Natural killer cell treated with Interleukin-12 subunit alpha and Interleukin-12 subunit beta and Interleukin-15 and Interleukin-18, amount 100 ng/mL, for 72 hours (primary cell): ENCODE measurements at regions not wholly inside any gene's neighbourhood (a gene's known extent, or its start where the extent isn't known, plus 50 kb on each side); places are given as distances from the start of the nearest gene placed in this dataset.
"Not testable (repeated sequence)": the region's sequence is repeated elsewhere in the genome, so short reads cannot be mapped to it uniquely, and the experiment has no call there.

Source experiments
- ATAC-seq, 2 donors: fragments of 150-1000 bp; cut with Tn5 transposase in 1 of 2; sonication (Bioruptor Pico), chemical (Tn5 transposase) in 1 of 2; 2 replicates each; pipeline ENCODE4 v1.10.0; 2021
- DNase-seq: peaks from one replicate; pipeline ENCODE4 v3.0.0; 2022; ENCODE audit warnings: low spot score
- H3K27ac Mint-ChIP-seq, 2 donors: 1 replicate in 1 of 2; 2 replicates in 1 of 2; pipeline ENCODE4 v1.8.0; 2022; ENCODE audit warnings: mixed read lengths in 2 of 2, mild to moderate bottlenecking in 1 of 2, moderate library complexity in 1 of 2
- H3K27me3 Mint-ChIP-seq, 2 donors: 1 replicate in 1 of 2; 2 replicates in 1 of 2; pipeline ENCODE4 v1.8.0; 2022; ENCODE audit warnings: mixed read lengths in 2 of 2
- H3K36me3 Mint-ChIP-seq: one replicate; pipeline ENCODE4 v1.8.0; 2022; ENCODE audit warnings: mixed read lengths
- H3K4me1 Mint-ChIP-seq, 2 donors: 1 replicate in 1 of 2; 2 replicates in 1 of 2; pipeline ENCODE4 v1.8.0; 2022; ENCODE audit warnings: low read depth in 2 of 2, mixed read lengths in 2 of 2, mild to moderate bottlenecking in 1 of 2
- H3K4me3 Mint-ChIP-seq: one replicate; pipeline ENCODE4 v1.8.0; 2022; ENCODE audit warnings: mixed read lengths
- H3K9me3 Mint-ChIP-seq: 2 replicates; pipeline ENCODE4 v1.8.0; 2022; ENCODE audit warnings: mixed read lengths

DNA sequence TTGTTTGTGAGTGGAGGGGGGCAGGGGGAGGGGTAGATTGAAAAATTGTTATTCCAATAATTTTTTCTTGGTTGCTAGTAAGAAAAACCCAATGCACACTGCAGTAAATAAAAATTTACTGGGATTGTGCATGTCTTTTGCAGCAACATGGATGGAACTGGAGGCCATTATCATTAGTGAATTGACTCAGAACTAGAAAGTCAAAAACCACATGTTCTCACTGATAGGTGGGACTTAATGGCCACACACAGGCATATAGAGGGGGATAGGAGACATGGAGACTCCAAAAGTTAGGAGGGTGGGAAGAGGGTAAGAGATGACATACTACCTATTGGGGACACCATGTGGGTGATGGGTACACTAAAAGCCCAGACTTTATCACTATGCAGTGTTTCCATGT, 67.2 kb downstream of the BUB3 start:
- Mint-ChIP-seq H3K4me1 (no peaks in the 10 kb centered on the region), H3K4me3 (no peak overlapping the region), H3K27ac (no peak overlapping the region), H3K27me3 (no peaks in the 10 kb centered on the region), H3K36me3 (peaks cover 2% of the 10 kb centered on the region), H3K9me3 (peaks cover under 1% of the 10 kb centered on the region)
- DNase-seq (no peak), ATAC-seq (no peak)

DNA sequence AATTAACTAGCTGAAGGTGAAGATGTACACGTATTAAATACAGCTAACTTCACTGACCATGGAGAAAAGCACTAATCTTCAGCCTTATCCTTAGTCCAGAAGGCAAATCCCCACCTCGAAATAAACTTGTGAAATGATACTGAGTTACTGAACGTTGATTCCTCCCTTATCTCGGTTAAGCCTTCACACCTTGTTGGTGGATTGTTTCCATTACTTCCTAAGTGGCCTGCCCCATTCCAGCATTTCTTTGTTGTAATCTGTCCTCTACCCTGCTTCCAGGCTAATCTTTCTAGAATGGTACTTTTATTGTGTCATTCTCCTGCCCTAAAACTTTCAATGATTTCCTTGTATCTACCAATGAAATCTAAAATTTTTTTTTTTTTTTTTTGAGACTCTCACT, 68.6 kb downstream of the BUB3 start:
- no peak overlapping the region for H3K4me3 Mint-ChIP-seq
- no peaks in the 10 kb centered on the region for H3K27me3 Mint-ChIP-seq
- no peaks in the 10 kb centered on the region for H3K4me1 Mint-ChIP-seq
- DNase-seq = no peak
- H3K9me3 Mint-ChIP-seq = no peaks in the 10 kb centered on the region
- no peak overlapping the region for H3K27ac Mint-ChIP-seq
- ATAC-seq = no peak
- no peaks in the 10 kb centered on the region for H3K36me3 Mint-ChIP-seq

DNA sequence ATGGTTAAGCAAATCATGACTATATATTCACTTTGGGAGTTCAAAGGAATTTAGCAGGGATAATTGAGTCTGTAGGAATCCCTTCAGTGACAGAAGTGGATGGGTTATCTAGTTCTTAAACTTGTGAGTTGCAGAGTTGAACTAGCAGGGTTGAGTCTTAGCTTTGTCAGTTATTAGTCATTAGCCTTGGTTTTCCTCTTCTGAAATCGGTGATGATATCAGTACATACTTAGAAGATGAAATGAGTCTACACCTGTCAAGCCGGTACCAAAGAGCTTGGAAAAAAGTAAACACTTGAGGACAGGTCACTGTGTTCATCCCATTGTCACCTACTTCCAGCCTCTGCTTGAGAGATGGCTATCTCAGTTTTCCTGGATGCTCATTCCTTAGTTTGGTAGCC, 73.5 kb downstream of the BUB3 start:
- no peaks in the 10 kb centered on the region for H3K4me1 Mint-ChIP-seq

DNA sequence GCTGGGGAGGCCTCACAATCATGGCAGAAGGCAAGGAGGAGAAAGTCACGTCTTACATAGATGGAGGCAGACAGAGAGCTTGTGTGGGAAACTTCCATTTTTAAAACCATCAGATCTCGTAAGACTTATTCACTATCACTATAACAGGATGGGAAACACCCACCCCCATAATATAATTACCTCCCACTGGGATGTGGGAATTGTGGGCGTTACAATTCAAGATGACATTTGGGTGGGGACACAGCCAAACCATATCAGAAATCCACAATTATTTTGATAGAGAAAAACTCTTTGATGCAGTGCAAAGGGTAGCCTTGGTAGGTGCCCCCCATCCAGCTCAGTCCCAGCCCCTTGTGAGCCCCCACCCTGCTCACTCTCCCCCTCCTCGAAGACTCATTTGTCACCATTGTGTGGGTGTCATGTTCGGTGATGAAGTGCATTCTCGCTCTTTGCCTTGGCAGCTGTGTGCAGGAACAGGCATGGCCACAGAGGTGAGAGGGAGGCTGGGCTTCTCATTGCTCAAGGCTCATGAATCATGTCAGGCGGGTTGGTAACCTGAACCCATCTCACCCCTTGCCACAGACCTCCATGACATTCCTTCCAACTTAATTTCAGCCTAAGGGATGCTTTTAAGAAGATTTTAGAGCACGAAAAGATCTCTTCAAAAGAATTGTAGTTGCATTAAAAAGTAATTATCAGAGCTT, 75.9 kb downstream of the BUB3 start:
- no peak for DNase-seq
- Mint-ChIP-seq H3K4me1 (peaks cover 0 to under 1% of the 10 kb centered on the region in 2 donors), H3K27me3 (no peaks in the 10 kb centered on the region), H3K36me3 (peaks cover 19% of the 10 kb centered on the region), H3K9me3 (peaks cover 10% of the 10 kb centered on the region), H3K27ac (no peak overlapping the region), H3K4me3 (no peak overlapping the region)
- no peak for ATAC-seq

More for the DNA sequence above, 73.5 kb downstream of the BUB3 start:
- Mint-ChIP-seq H3K27ac (no peak overlapping the region), H3K36me3 (peaks cover 17% of the 10 kb centered on the region), H3K4me3 (no peak overlapping the region), H3K9me3 (peaks cover 9% of the 10 kb centered on the region), H3K27me3 (no peaks in the 10 kb centered on the region)
- no peak for ATAC-seq
- DNase-seq = no peak

DNA sequence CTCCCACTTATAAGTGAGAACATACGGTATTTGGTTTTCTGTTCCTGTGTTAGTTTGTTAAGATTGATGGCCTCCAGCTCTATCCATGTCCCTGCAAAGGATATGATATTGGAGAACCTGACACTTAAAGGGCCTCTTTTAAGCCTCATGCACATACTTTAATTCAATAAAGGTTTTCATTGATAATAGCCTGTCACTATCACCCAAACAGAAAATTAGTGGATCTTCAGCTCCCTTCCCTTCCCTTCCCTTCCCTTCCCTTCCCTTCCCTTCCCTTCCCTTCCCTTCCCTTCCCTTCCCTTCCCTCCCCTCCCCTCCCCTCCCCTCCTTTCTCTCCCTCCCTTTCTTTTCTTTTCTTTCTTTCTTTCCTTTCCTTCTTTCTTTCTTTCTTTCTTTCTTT, 78.7 kb downstream of the BUB3 start:
- H3K27me3 Mint-ChIP-seq, H3K4me3 Mint-ChIP-seq, ATAC-seq, H3K4me1 Mint-ChIP-seq, H3K27ac Mint-ChIP-seq, DNase-seq: not testable (repeated sequence)
- Mint-ChIP-seq H3K36me3 (peaks cover 24% of the 10 kb centered on the region), H3K9me3 (peaks cover 15% of the 10 kb centered on the region)

DNA sequence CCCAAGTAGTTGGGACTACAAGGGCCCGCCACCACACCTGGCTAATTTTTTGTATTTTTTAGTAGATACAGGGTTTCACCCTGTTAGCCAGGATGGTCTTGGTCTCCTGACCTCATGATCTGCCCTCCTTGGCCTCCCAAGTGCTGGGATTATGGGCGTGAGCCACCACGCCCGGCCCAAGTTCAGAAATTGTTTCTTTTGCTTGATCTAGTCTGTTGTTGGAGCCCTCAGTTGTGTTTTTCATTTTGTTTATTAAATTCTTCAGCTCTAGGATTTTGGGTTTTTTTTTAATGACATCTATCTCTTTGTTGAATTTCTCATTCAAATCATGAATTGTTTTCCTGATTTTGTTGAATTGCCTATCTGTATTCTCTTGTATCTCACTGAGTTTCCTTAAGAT, 80.8 kb downstream of the BUB3 start:
- H3K27ac Mint-ChIP-seq, H3K4me1 Mint-ChIP-seq, DNase-seq, H3K4me3 Mint-ChIP-seq, ATAC-seq, H3K27me3 Mint-ChIP-seq: not testable (repeated sequence)
- H3K9me3 Mint-ChIP-seq = peaks cover 12% of the 10 kb centered on the region
- peaks cover 24% of the 10 kb centered on the region for H3K36me3 Mint-ChIP-seq

DNA sequence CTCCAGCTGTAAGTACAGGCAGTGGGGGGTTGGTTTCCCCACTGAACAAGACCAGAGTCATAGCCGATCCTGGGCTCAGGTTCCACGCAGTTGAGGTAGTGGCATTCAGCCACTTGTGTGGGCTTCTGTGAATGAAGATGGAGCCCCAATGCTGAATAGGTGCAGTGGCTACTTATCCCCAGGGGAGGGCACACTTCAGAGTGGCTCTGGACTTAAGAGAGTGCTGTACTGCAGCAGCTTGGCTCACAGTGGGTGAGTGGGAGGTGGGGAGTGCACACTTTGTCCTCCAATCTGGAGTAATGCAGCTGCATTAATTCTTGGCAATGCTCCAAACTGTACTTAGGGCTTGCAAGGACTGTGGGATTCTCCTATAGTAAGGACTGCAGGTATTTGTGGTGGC, 81.9 kb downstream of the BUB3 start:
- Mint-ChIP-seq H3K4me3 (no peak overlapping the region), H3K27me3 (no peaks in the 10 kb centered on the region), H3K4me1 (peaks cover 13% of the 10 kb centered on the region in 2 donors), H3K36me3 (peaks cover 18% of the 10 kb centered on the region), H3K9me3 (peaks cover 12% of the 10 kb centered on the region), H3K27ac (no peak overlapping the region)
- DNase-seq (no peak), ATAC-seq (peak in 1 of 2 donors; percentile 20)

DNA sequence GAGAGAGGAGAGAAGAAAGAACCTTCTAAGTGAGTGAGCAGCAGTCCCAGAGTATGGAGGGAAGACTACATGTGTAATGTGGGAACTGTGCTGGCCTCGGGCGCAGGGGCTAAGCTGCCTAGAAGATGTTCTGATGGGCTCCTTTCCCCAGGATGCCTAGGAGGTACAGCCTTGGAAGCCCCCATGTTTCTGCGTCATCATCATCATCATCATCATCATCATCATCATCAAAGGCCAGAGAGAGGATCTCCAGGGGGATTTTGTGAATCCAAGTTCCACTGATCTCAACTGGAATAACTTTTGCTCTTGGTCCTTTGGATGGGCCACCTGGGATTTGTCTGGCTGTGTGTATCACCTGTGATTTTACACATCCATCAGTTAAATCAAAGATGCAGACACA, 86.0 kb downstream of the BUB3 start:
- no peak for DNase-seq
- Mint-ChIP-seq H3K27me3 (no peaks in the 10 kb centered on the region), H3K9me3 (peaks cover 4% of the 10 kb centered on the region), H3K36me3 (peaks cover 3% of the 10 kb centered on the region), H3K4me3 (no peak overlapping the region), H3K4me1 (peaks cover 26 to 32% of the 10 kb centered on the region in 2 donors), H3K27ac (peak overlapping the region in 1 of 2 donors; percentile 58)
- ATAC-seq = no peak

DNA sequence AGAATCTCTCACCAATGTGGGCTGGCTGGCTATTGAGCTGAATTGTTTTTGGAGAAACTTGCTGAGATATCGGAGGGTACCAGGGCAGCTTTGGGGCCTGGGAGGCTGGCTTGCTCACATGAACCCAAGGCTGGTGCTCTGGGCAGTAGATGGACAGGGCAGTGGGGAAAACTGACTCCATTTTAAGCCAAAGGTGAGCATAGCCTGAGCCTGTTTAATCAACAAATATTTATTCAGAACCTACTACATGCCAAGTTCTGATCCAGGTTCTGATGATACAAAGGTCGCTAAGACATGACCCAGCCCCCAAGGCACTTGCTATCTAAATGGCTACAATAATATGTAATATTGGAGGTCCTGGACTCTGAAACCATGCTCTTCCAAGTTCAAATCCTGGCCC, 86.6 kb downstream of the BUB3 start:
- peak overlapping the region; percentile 58 to 73 for H3K27ac Mint-ChIP-seq
- H3K36me3 Mint-ChIP-seq = no peaks in the 10 kb centered on the region
- no peak overlapping the region for H3K4me3 Mint-ChIP-seq
- H3K4me1 Mint-ChIP-seq = peaks cover 24 to 32% of the 10 kb centered on the region in 2 donors
- H3K27me3 Mint-ChIP-seq = no peaks in the 10 kb centered on the region
- DNase-seq (no peak), ATAC-seq (no peak)
- no peaks in the 10 kb centered on the region for H3K9me3 Mint-ChIP-seq

DNA sequence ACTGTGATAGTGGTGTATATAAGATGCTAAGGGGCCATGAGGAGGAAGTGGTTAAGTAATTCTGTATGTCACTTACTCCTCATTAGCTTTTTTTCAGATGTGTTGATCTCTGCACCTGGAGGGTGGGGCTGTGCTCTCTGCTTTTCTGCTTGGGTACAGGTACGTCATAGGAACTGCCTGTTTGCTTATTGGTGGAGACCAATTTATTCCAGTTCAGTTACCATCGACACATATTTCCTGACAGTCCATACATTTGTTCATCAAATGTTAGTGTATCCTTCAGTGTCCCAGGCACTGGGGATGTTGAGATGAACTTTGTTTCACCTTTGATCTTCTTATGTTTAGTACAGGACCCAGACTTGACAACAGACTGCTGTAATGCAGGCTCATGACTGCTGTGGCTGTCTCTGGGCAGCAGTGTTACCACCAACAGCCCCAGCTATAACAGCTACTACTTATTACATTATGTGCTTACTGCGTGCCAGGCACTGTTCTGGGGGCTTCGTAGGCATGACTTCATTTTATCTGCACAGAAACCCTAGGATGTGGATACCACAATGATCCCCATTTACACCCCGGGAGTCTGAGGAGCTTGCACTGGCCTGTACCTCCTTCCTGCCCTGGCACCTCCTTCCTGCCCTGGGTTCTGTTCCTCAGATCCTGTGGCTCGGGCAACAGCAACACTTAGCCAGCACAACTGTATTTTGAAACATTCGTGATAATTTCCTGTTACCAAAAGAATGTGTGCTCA, 87.4 kb downstream of the BUB3 start:
- no peaks in the 10 kb centered on the region for H3K9me3 Mint-ChIP-seq
- no peaks in the 10 kb centered on the region for H3K36me3 Mint-ChIP-seq
- ATAC-seq = peak; percentile 70 to 78
- peak overlapping the region; percentile 52 for H3K4me3 Mint-ChIP-seq
- H3K27ac Mint-ChIP-seq = peak overlapping the region; percentile 58 to 73
- no peaks in the 10 kb centered on the region for H3K27me3 Mint-ChIP-seq
- DNase-seq = no peak
- peaks cover 24 to 32% of the 10 kb centered on the region in 2 donors for H3K4me1 Mint-ChIP-seq

DNA sequence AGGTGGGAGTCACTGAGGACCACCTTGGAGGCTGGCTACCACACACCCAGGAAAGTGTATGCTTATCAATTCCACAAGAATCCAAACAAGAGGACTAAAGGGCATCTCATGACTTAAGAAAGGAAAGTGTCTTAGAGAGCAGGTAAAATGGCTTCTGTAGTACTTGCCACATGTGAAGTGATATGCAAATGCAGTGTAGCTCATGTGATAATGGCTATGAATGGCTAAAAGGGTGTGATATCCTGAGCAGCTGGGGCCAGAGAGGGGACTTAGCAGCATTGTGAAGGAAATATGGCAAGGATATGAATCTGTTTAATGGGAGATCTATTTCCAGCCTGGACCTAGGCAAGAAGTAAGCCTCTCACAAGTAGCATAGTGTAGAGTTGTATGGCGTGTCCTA, 90.5 kb downstream of the BUB3 start:
- Mint-ChIP-seq H3K27me3 (no peaks in the 10 kb centered on the region), H3K4me1 (peaks cover 24 to 32% of the 10 kb centered on the region in 2 donors), H3K9me3 (no peaks in the 10 kb centered on the region), H3K4me3 (no peak overlapping the region), H3K27ac (no peak overlapping the region), H3K36me3 (no peaks in the 10 kb centered on the region)
- DNase-seq = no peak
- no peak for ATAC-seq

DNA sequence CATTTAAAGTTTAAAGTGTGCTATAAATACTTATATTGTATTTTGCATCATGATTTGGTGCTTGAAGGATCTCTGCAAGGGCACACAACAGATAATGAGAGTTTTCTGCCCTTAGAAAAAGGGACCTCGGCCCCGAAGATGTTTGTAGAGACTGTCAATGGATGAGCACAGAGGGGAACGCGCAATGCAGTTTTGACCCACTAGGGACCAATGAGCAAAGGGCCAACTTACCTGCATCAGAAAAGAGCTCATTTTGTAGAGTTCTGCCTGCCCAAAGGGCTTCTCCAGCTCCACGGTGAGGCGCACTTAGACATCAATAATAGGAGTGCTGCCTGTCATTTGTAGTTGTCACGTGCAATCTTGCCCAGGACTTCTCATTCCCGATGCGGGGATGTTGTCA, 91.1 kb downstream of the BUB3 start:
- Mint-ChIP-seq H3K27me3 (no peaks in the 10 kb centered on the region), H3K27ac (no peak overlapping the region), H3K9me3 (no peaks in the 10 kb centered on the region), H3K4me3 (no peak overlapping the region), H3K36me3 (no peaks in the 10 kb centered on the region), H3K4me1 (peaks cover 20 to 27% of the 10 kb centered on the region in 2 donors)
- no peak for ATAC-seq
- DNase-seq = no peak

DNA sequence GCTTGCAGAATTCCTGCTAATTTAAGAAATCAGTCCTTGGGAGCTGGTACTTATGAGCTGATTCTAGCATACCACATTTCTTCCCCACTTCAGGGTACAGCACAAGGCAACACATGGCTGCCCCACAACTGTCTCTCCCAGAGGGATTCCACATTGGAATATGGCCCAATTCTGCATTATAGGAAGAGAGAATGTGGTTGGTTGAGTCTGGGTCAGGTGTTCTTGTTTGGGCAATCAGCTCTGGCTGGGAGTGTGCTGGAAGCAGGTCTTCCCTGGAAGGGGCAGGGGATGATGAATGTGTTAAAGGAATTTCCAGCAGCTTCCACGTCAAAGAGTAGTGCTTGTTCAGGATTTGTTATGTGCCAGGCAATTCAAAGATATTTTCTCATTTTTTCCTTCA, 95.7 kb downstream of the BUB3 start:
- Mint-ChIP-seq H3K36me3 (no peaks in the 10 kb centered on the region), H3K4me1 (no peaks in the 10 kb centered on the region), H3K27ac (no peak overlapping the region), H3K4me3 (no peak overlapping the region), H3K9me3 (no peaks in the 10 kb centered on the region), H3K27me3 (no peaks in the 10 kb centered on the region)
- DNase-seq (no peak), ATAC-seq (no peak)

DNA sequence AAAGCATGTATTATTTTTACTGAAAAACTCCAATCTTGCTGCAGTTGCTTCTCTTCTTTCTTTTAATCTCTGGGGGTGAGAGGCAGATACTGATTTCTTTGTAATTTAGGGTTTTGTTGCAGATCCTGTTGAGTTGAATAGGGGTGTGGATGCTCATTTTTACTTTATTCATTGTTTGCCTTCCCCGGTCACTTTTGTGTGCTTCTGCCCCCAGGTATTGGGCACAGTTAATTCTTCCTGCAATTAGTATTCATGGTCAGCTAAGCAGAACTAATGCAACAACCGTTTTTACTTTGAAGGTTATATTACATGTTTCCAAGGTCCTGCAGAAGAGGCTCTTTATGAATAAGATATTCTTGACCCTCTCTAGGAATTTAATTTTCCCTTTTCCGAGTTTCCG, 96.4 kb downstream of the BUB3 start:
- ATAC-seq (no peak), DNase-seq (no peak)
- H3K9me3 Mint-ChIP-seq = no peaks in the 10 kb centered on the region
- H3K36me3 Mint-ChIP-seq = no peaks in the 10 kb centered on the region
- H3K4me1 Mint-ChIP-seq = no peaks in the 10 kb centered on the region
- no peak overlapping the region for H3K27ac Mint-ChIP-seq
- no peak overlapping the region for H3K4me3 Mint-ChIP-seq
- no peaks in the 10 kb centered on the region for H3K27me3 Mint-ChIP-seq
